NCI-H1048 (cell line): ENCODE measurements at regions not wholly inside any gene's neighbourhood (a gene's known extent, or its start where the extent isn't known, plus 50 kb on each side); places are given as distances from the start of the nearest gene placed in this dataset.
"Not testable (repeated sequence)": the region's sequence is repeated elsewhere in the genome, so short reads cannot be mapped to it uniquely, and the experiment has no call there.

Experiments
- DNase-seq: peaks from one replicate; lab custom pipeline; 2025; lab: John Stamatoyannopoulos, UW

- no peak for DNase-seq
Measured at GRCh38 chr14:58887931-58888330, 250.2 kb downstream of the DACT1 start.

DNA sequence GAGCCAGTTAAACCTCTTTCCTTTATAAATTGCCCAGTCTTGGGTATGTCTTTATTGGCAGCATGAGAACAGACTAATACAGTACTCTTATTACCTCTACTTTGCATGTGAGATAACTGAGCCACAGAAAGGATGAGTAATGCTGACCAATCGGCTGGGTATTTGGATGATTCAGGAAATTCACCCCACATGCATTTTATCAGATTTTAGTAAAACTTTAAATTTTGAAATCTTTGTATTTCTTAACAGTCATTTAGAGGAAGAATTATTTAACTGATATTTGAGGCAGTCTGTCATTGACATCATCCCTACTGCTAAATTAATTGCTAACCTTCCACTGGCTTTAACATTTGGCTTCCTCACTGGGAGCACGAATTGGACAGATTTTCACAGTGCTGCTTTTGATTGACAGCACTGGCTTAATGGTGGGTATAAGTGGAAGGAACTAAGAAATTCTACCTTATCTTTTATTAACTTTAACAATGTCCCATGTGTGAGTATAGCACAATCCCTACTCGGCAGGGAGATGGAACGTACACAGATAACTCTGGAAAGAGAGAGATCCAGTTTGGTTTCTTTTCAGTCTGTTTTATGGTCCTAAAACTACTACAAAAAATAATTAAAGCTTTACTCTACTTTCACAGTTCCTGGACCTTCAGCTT, 261.0 kb downstream of the DACT1 start:
- DNase-seq, result no peak

DNA sequence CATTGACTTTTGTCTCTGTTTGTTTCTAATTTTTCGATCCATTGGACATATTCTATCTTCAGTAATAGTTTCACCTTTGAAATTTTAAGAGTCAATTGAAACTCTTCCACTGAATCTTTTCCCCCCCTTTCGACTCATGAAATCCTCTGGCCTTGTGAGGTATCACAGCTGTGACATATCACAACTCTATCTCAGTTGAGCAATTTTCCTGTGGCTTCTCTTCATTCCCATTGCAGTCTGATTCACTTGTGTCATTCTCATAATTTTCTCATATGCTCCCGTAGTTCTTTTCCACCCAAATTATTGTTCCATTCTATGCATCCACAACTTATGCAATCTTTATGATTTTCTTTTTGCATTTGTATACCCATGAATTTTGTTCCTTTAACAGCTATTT, 261.6 kb downstream of the DACT1 start:
- no peak for DNase-seq

GRCh38 chr14:58901826-58902225, 264.1 kb downstream of the DACT1 start:
- DNase-seq, result no peak

GRCh38 chr14:58904776-58905175, 267.0 kb downstream of the DACT1 start:
- DNase-seq, result peak; percentile 45

DNA sequence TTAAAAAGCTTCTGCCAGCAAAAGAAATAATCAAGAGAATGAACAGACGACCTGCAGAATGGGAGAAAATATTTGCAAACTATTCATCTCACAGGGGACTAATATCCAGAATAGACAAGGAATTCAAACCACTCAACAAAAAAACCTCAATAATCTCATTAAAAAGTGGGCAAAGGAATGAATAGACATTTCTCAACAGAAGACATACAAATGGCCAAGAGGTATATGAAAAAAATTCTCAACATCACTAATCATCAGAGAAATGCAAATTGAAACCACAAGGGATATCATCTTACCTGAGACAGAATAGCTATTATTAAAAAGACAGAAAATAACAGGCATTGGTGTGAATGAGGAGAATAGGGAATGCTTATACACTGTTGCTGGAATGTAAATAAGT, 270.0 kb downstream of the DACT1 start:
- no peak for DNase-seq

DNA sequence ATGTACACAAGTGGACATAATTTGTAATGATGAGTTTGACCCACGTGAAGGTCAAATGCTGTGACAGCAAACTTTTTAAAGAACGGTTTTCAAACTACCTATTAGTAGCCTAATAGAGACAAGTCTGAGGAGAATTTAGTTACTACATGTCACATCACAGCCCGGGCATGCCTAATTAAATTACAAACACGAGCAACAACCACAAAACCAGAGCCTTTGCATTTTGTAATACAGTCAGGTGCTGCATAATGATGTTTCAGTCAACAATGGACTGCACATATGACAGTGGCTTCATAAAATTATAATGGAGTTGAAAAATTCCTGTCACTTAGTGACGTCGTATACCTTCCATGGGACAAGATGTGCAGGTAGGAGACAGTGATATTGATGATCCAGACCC, 274.5 kb downstream of the DACT1 start:
- no peak for DNase-seq

- no peak for DNase-seq
Measured at GRCh38 chr14:58912799-58913432, 275.2 kb downstream of the DACT1 start.

GRCh38 chr14:58914279-58914855, 274.1 kb upstream of the DAAM1 start:
- no peak for DNase-seq

DNA sequence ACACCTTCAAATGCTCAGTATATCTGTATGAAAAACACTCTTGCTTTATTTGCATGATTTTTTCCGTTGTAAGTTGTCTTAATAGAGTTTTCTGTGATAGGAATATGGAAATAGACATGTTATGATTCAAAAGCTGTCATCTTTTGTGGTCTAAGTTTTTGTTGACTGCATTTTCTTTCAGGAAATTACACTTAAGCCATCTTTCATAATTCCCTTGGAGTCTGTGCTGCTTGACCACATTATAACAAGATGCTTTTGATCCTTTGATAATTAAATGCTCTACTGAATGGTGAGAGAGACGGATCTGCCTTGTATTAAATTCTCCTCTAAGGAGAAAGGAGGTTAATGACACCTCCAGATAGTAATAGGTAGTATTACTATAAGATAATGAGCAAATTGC, 272.8 kb upstream of the DAAM1 start:
- DNase-seq, result no peak

DNA sequence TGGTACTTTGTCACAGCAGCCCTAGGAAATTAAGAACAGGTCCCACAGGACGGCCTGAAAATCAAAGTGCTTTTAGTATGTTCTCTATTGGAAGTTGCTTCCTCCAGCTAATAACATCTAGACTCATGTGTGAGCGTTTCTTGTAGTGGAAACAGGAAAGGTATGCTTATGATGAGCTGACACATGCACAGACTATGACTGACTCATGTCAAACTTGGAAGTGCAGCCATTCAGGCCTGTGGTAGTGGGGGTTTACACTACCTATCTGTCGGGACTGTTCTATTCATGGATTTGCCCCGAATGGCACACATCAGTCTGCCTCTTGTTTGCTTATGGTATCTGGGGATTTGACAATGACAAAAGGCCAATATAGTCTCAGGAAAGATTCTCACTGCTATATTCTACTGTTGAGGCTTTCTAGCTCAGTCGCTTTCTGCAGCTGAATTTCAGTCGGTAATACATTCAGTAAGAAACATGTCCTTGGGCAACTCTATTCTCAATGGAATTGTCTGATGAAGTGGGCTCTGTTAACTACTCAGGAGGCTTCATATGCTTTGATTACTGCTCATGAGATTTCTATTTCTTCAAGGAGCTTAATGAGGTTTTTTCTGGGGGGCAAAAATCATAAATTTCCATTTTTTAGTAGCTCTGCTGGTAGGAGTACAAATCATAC, 270.3 kb upstream of the DAAM1 start:
- no peak for DNase-seq

DNA sequence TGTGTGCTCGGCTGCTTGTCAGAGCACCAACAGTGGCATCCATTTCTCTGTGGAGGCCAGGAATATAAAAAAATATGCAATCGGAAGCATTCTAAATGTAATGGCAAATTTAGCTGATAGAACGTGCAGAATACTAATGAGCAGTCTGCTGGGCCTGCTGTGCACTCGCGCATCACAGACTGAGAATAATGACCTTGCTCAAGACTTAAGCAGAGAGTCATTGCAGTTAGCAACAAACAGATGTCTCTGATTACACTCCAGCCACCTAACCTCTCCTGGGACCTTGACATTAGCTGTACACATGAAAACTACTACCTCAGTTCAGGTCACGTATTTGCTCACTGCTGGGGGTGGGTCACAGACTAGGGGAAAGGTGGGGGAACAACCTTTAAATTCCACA, 269.2 kb upstream of the DAAM1 start:
- no peak for DNase-seq

DNA sequence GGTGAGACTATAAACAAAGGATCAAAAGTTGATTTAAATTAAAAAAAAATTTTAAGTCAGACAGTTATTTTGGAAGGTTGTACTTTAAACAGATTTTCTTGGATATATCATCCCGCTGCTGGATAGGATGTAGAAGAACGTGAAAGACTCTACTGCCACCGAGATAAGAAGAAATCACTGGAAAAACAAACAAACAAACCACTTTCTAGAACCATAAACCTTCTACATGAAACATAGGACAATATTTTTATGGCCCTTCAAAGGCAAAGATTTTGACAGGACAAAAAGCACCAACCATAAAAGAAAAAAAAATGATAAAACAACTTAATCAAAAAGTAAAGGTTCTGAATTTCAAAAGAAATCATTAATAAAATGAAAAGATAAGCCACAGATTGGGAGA, 268.2 kb upstream of the DAAM1 start:
- DNase-seq, result no peak

DNA sequence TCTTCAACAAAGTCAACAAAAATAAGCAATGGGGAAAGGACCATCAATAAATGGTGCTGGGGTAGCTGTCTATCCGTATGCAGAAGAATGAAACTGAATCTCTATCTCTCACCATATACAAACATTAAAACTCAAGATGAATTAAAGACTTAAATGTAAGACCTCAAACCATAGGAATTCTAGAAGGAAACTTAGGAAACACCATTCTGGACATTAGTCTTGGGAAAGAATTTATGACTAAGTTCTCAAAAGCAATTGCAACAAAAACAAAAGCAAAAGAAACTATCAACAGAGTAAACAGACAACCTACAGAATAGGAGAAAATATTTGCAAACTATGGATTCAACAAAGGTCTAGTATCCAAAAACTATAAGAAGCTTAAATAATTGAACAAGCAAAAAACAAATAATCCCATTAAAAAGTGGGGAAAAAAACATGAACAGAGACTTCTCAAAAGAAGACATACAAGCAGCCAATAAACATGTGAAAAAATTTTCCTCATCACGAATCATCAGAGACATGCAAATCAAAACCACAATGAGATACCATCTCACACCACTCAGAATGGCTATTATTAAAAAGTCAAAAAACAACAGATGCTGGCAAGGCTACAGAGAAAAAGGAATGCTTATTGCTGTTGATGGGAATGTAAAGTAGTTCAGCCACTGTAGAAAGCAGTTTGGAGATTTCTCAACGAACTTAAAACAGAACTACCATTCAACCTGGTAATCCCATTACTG, 266.1 kb upstream of the DAAM1 start:
- not testable (repeated sequence) for DNase-seq

- DNase-seq, result no peak
Measured at GRCh38 chr14:58923751-58924405, 264.6 kb upstream of the DAAM1 start.

DNA sequence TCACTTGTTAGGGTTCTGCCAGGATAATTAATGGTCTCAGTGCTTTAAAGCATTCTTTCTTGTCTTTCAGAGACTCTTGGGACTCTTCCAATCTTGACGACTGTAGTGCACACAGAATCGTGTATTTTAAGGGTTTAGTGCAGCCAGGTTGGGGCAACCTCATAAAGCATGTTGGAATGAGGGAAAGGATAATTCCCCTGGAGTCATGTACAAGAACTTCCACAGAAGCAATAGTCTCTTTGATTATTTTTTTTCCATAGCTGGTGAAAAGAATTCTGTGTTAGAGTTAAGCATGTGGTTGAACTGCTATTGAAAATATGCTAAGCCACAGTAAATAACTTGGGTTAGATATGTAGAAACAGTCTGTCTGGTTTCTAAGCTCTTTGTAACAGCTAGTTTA, 246.8 kb upstream of the DAAM1 start:
- DNase-seq, result no peak

GRCh38 chr14:58942516-58942915, 246.0 kb upstream of the DAAM1 start:
- DNase-seq, result no peak

DNA sequence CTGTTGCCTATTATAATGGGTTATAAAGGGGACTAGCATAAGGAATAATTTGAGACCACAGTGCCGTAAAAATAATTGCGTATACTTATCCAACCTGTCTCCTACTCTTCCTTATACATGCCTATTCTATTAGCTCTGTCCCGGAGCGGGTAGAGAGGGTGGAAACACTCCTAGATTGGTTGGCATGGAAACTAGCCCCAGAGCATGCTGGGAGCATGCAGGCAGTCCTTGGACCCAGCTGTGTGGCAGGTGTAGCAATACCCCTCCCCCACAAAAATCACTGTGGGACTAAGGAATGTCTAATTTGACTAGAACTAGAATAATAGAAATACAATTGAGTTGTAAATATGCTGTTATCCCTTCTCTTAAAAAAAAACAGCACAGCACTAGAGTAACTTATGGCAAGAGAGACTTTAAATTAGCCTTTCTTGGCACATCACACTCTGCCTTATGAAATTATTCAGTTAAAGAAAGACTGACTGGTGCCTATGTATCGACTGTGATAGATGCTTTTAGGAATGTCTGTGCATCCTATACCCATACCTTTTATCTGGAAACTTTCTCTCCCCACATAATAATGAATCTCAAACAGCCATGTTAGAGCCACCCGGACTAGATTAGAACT, 244.0 kb upstream of the DAAM1 start:
- no peak for DNase-seq

GRCh38 chr14:58944968-58945356, 243.5 kb upstream of the DAAM1 start:
- no peak for DNase-seq

- no peak for DNase-seq
Measured at GRCh38 chr14:58946431-58946830, 242.0 kb upstream of the DAAM1 start.

DNA sequence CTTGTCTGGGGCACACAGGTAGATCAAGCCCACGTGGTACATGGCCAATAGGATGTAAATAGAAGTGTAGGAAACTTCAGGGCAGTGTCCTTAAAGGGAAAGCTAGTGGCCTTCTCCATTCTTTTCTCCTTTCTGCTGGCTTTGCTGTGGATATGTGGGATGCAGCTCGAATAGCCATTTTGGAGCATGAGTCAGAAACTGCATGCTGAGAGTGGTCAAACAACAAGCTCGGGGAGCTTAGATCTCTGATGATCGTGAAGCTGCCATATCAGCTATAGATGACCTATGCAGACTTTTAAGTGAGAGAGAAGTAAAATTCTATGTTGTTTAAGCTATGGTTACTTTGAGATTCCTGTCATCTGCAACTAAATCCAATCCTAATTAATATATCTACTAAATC, 241.3 kb upstream of the DAAM1 start:
- DNase-seq, result no peak
